Prostate gland (tissue), 2 donors: ENCODE measurements at regions not wholly inside any gene's neighbourhood (a gene's known extent, or its start where the extent isn't known, plus 50 kb on each side); places are given as distances from the start of the nearest gene placed in this dataset.

Experiments used
- POLR2A ChIP-seq: fragments of 450-650 bp; IDR thresholded peaks from one replicate; pipeline ENCODE4 v1.6.1; 2016; ENCODE audit warnings: antibody characterized with exemption, mild to moderate bottlenecking
- POLR2AphosphoS5 ChIP-seq: sonication (generic); formaldehyde crosslinking; IDR thresholded peaks from one replicate; pipeline ENCODE4 v1.6.1; 2017; ENCODE audit warnings: antibody characterized with exemption
- TF ChIP-seq, protein P1 (sequence below), 4 experiments: fragments of 200-600 bp in 2 of 4; fragments of 450-650 bp in 2 of 4; sonication (generic) in 2 of 4; IDR thresholded peaks; 1 replicate in 3 of 4; 2 replicates in 1 of 4; pipeline ENCODE4 v1.5.1; 2016 to 2019; ENCODE audit warnings: antibody characterized with exemption in 4 of 4, mild to moderate bottlenecking in 2 of 4, moderate library complexity in 2 of 4

DNA sequence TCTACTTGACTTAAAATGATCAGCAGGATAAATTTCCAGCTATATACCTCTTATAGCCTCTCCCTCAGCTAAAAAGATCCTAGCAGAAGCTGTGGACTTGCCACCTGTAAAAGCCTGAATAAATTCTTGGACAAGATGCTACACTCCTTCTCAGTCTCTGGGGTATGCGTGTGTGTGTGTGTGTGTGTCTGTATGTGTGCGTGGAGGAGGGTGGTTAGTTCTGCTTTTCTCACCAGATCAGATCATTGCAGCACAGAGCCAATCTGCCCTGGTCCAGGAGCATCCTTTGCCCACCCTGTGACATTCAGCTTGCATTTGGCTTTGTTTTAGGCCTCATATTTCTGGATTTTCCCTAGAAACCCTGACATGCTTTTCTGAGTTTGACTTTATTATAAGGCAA is 438.3 kb downstream of the RFC3 start:
- TF ChIP-seq POLR2A: no peak
- TF ChIP-seq, protein P1, sequence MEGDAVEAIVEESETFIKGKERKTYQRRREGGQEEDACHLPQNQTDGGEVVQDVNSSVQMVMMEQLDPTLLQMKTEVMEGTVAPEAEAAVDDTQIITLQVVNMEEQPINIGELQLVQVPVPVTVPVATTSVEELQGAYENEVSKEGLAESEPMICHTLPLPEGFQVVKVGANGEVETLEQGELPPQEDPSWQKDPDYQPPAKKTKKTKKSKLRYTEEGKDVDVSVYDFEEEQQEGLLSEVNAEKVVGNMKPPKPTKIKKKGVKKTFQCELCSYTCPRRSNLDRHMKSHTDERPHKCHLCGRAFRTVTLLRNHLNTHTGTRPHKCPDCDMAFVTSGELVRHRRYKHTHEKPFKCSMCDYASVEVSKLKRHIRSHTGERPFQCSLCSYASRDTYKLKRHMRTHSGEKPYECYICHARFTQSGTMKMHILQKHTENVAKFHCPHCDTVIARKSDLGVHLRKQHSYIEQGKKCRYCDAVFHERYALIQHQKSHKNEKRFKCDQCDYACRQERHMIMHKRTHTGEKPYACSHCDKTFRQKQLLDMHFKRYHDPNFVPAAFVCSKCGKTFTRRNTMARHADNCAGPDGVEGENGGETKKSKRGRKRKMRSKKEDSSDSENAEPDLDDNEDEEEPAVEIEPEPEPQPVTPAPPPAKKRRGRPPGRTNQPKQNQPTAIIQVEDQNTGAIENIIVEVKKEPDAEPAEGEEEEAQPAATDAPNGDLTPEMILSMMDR (IDR thresholded peaks at IDR 0.05): no peak
- no peak for TF ChIP-seq POLR2AphosphoS5
